ENCODE measurements at regions not wholly inside any gene's neighbourhood (a gene's known extent, or its start where the extent isn't known, plus 50 kb on each side); places are given as distances from the start of the nearest gene placed in this dataset.

GRCh38 chr16:31714903-31715504 is 158.6 kb upstream of the ZNF267 start:
- peak overlapping the region; percentile 97 for H3K4me2 ChIP-seq
- Mint-ChIP-seq H3K9me3 (peaks cover 58% of the 10 kb centered on the region), H3K27me3 (ENCODE audit: insufficient read depth, low read depth) (peaks cover 16% of the 10 kb centered on the region), H3K4me3 (peak overlapping the region; percentile 100), H3K36me3 (peaks cover 59% of the 10 kb centered on the region), H3K27ac (no peak overlapping the region), H3K4me1 (peaks cover 15% of the 10 kb centered on the region)
- H3K4me3 ChIP-seq = peak overlapping the region; percentile 83
- H3K79me2 ChIP-seq (ENCODE audit: low read depth) = peaks cover 61% of the 10 kb centered on the region
- H3K36me3 ChIP-seq = no peaks in the 10 kb centered on the region
- H3K4me1 ChIP-seq = peaks cover 13% of the 10 kb centered on the region
- H3K27ac ChIP-seq = no peak overlapping the region
- H3F3A ChIP-seq (ENCODE audit: low read depth) = peaks cover 22% of the 10 kb centered on the region
- no peak for DNase-seq (ENCODE audit: low spot score)
- TF ChIP-seq EZH2 (IDR thresholded peaks at IDR 0.05) (no peak), EZH2phosphoT487 (IDR thresholded peaks at IDR 0.05) (no peak)
- TF ChIP-seq, protein P1, sequence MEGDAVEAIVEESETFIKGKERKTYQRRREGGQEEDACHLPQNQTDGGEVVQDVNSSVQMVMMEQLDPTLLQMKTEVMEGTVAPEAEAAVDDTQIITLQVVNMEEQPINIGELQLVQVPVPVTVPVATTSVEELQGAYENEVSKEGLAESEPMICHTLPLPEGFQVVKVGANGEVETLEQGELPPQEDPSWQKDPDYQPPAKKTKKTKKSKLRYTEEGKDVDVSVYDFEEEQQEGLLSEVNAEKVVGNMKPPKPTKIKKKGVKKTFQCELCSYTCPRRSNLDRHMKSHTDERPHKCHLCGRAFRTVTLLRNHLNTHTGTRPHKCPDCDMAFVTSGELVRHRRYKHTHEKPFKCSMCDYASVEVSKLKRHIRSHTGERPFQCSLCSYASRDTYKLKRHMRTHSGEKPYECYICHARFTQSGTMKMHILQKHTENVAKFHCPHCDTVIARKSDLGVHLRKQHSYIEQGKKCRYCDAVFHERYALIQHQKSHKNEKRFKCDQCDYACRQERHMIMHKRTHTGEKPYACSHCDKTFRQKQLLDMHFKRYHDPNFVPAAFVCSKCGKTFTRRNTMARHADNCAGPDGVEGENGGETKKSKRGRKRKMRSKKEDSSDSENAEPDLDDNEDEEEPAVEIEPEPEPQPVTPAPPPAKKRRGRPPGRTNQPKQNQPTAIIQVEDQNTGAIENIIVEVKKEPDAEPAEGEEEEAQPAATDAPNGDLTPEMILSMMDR (IDR thresholded peaks at IDR 0.05) = no peak
- no peaks in the 10 kb centered on the region for H3K9me3 ChIP-seq (ENCODE audit: low read depth)
- H2AFZ ChIP-seq (replicated peaks) = no peak overlapping the region
- H3K9ac ChIP-seq = no peak overlapping the region
- H4K20me1 ChIP-seq (ENCODE audit: low read depth) = peaks cover 10% of the 10 kb centered on the region
- no peaks in the 10 kb centered on the region for H3K27me3 ChIP-seq

GRCh38 chr16:31715915-31716314 is 157.7 kb upstream of the ZNF267 start:
- Histone ChIP-seq H3F3A (ENCODE audit: low read depth) (peaks cover 22% of the 10 kb centered on the region), H3K4me2 (no peak overlapping the region), H2AFZ (replicated peaks) (no peak overlapping the region), H3K79me2 (ENCODE audit: low read depth) (peaks cover 70% of the 10 kb centered on the region), H4K20me1 (ENCODE audit: low read depth) (peaks cover 10% of the 10 kb centered on the region), H3K4me3 (no peak overlapping the region), H3K27me3 (no peaks in the 10 kb centered on the region), H3K9ac (no peak overlapping the region), H3K36me3 (no peaks in the 10 kb centered on the region), H3K9me3 (ENCODE audit: low read depth) (no peaks in the 10 kb centered on the region), H3K4me1 (peaks cover 13% of the 10 kb centered on the region), H3K27ac (no peak overlapping the region)
- H3K27ac Mint-ChIP-seq = no peak overlapping the region
- peaks cover 64% of the 10 kb centered on the region for H3K9me3 Mint-ChIP-seq
- TF ChIP-seq EZH2phosphoT487 (IDR thresholded peaks at IDR 0.05) = no peak
- TF ChIP-seq EZH2 (IDR thresholded peaks at IDR 0.05) = no peak
- TF ChIP-seq, protein P1 (IDR thresholded peaks at IDR 0.05) = no peak
- H3K36me3 Mint-ChIP-seq = peaks cover 65% of the 10 kb centered on the region
- H3K4me1 Mint-ChIP-seq = peaks cover 15% of the 10 kb centered on the region
- no peak overlapping the region for H3K4me3 Mint-ChIP-seq
- H3K27me3 Mint-ChIP-seq (ENCODE audit: insufficient read depth, low read depth) = peaks cover 16% of the 10 kb centered on the region
- DNase-seq (ENCODE audit: low spot score) = no peak

GRCh38 chr16:31718998-31719397 is 154.6 kb upstream of the ZNF267 start:
- Histone ChIP-seq H3K79me2 (ENCODE audit: low read depth) (peaks cover 92% of the 10 kb centered on the region), H3K4me1 (peaks cover 13% of the 10 kb centered on the region), H3K36me3 (peaks cover 5% of the 10 kb centered on the region), H3K27ac (no peak overlapping the region), H3K9ac (no peak overlapping the region), H3F3A (ENCODE audit: low read depth) (peaks cover 6% of the 10 kb centered on the region), H2AFZ (replicated peaks) (no peak overlapping the region), H3K9me3 (ENCODE audit: low read depth) (no peaks in the 10 kb centered on the region), H4K20me1 (ENCODE audit: low read depth) (no peaks in the 10 kb centered on the region), H3K4me3 (no peak overlapping the region), H3K4me2 (no peak overlapping the region), H3K27me3 (no peaks in the 10 kb centered on the region)
- Mint-ChIP-seq H3K27me3 (ENCODE audit: insufficient read depth, low read depth) (peaks cover 6% of the 10 kb centered on the region), H3K27ac (no peak overlapping the region), H3K9me3 (peaks cover 78% of the 10 kb centered on the region), H3K36me3 (peaks cover 86% of the 10 kb centered on the region), H3K4me3 (no peak overlapping the region), H3K4me1 (peaks cover 11% of the 10 kb centered on the region)
- no peak for DNase-seq (ENCODE audit: low spot score)
- TF ChIP-seq EZH2phosphoT487 (IDR thresholded peaks at IDR 0.05) (no peak), EZH2 (IDR thresholded peaks at IDR 0.05) (no peak)
- TF ChIP-seq, protein P1 (IDR thresholded peaks at IDR 0.05) = no peak

Data from neural progenitor cell (in vitro differentiated cells).